Heart right ventricle (tissue), 16 donors: ENCODE measurements at regions not wholly inside any gene's neighbourhood (a gene's known extent, or its start where the extent isn't known, plus 50 kb on each side); places are given as distances from the start of the nearest gene placed in this dataset.

ENCODE experiments used
- ATAC-seq, 8 donors: fragments of 200-7000 bp; cut with Tn5 transposase; one replicate each; pipeline ENCODE4 v1.9.1; 2020; ENCODE audit warnings: mild to moderate bottlenecking in 8 of 8, moderate library complexity in 8 of 8, moderate number of reproducible peaks in 1 of 8
- DNase-seq, 2 donors: peaks; one replicate each; pipeline ENCODE4 v3.0.0-alpha.2; 2020
- H3K27ac ChIP-seq, 10 donors: fragments of 200-600 bp; sonication (generic) in 2 of 10; one replicate each; pipeline versions ENCODE4 v1.5.0 to v1.8.0; 2020 to 2022; ENCODE audit warnings: mild to moderate bottlenecking in 3 of 10
- H3K27me3 ChIP-seq, 7 donors: fragments of 200-600 bp; one replicate each; pipeline ENCODE4 v1.8.0; 2021 to 2022; ENCODE audit warnings: mild to moderate bottlenecking in 2 of 7
- H3K36me3 ChIP-seq, 9 donors: fragments of 200-600 bp; sonication (generic) in 1 of 9; one replicate each; pipeline versions ENCODE4 v1.5.0 to v1.8.0; 2020 to 2022; ENCODE audit warnings: mild to moderate bottlenecking in 2 of 9
- H3K4me1 ChIP-seq, 9 donors: fragments of 200-600 bp; sonication (generic) in 1 of 9; one replicate each; pipeline versions ENCODE4 v1.5.0 to v1.8.0; 2020 to 2022; ENCODE audit warnings: mild to moderate bottlenecking in 4 of 9
- H3K4me3 ChIP-seq, 10 donors: fragments of 200-600 bp; sonication (generic) in 2 of 10; one replicate each; pipeline versions ENCODE4 v1.5.0 to v1.8.0; 2020 to 2022; ENCODE audit warnings: mild to moderate bottlenecking in 7 of 10, moderate library complexity in 2 of 10
- H3K9me3 ChIP-seq, 11 donors: fragments of 200-600 bp in 10 of 11; sonication (generic) in 2 of 11; one replicate each; pipeline versions ENCODE4 v1.5.0 to v1.8.0; 2013 to 2022; ENCODE audit warnings: mild to moderate bottlenecking in 2 of 11, control low read depth in 1 of 11, moderate library complexity in 1 of 11
- CTCF ChIP-seq, 9 donors: fragments of 200-600 bp; sonication (generic) in 2 of 9; IDR thresholded peaks; one replicate each; pipeline versions ENCODE4 v1.5.0 to v1.8.0; 2021 to 2022; ENCODE audit warnings: antibody characterized with exemption in 9 of 9, mild to moderate bottlenecking in 5 of 9, moderate library complexity in 1 of 9
- WGBS, 2 donors: extraction: QIAGEN DNeasy Blood & Tissue Kit; methylation state at CpG; one replicate each; pipeline ENCODE4 v1.1.7; 2013; ENCODE audit warnings: inconsistent platforms in 1 of 2; 5-methylcytosine and 5-hydroxymethylcytosine counted together
- intact Hi-C, 10 donors: fragments of 100-400 bp; cut with DNase I; formaldehyde crosslinking; loops; one replicate each; pipeline versions ENCODE4 v1.11.1 to v1.14.2; 2022
- donor health status: Arrhythmogenic right ventricular cardiomyopathy.
- donor health status: ischemic (EF 13 %, LVEDD 7.1; RV severe dilation, severe dysfunction).
- donor health status: healthy with polysubstance abuse.
- donor health status: DM: no; HTN: yes; CAD: no.
- donor health status: DM: no; HTN: no; CAD: no.
- donor health status: ischemic (EF 25% LVEDD 6.9; RV normal size, moderate dysfunction).
- donor health status: ischemic (EF 25% LVEDD 5.7; RV mildly dilated, moderate dysfunction).
- donor health status: healthy.
- donor health status: DM: yes; HTN: yes; CAD: no.
- donor health status: Ischemic cardiomyopathy.
- donor health status: ischemic (EF 35%, LVEDD 5.7; RV mildly dilated, moderate dysfunction).
- donor health status: nonischemic (EF 11% LVEDD 7.7; RV severe dilation, severe dysfunction).
- donor health status: DM: yes; HTN: yes; CAD: no.
- donor health status: PGD.
- donor health status: ischemic (EF 29% LVEDD 5.4; RV normal size, mild dysfunction).
- donor health status: nonischemic (EF 23%, LVEDD 6.1; RV moderate dilation, normal function).

GRCh38 chr18:59083136-59083818 lies 56.4 kb upstream of the SEC11C start:
- Histone ChIP-seq H3K4me1 (no peaks in the 10 kb centered on the region), H3K27ac (no peak overlapping the region), H3K36me3 (no peaks in the 10 kb centered on the region), H3K4me3 (no peak overlapping the region), H3K27me3 (peaks cover 0 to 25% (median 10%) of the 10 kb centered on the region in 7 donors), H3K9me3 (no peaks in the 10 kb centered on the region)
- DNase-seq (no peak), ATAC-seq (no peak)
- no peak for TF ChIP-seq CTCF (IDR thresholded peaks at IDR 0.05)
- 63 to 69% methylated on average over 10 of the region's 10 CpGs for WGBS, 2 donors
- intact Hi-C loops = loop anchor here in 2 of 10 donors (5.0 to 10.0 kb wide), 2 partner anchors 312 to 319 kb away; no protein-coding TSS in a partner anchor

- no peak for TF ChIP-seq CTCF (IDR thresholded peaks at IDR 0.05)
- no peaks in the 10 kb centered on the region for H3K9me3 ChIP-seq
- no peaks in the 10 kb centered on the region for H3K4me1 ChIP-seq
- H3K36me3 ChIP-seq = no peaks in the 10 kb centered on the region
- H3K27me3 ChIP-seq = peaks cover 0 to 32% (median 10%) of the 10 kb centered on the region in 7 donors
- intact Hi-C loops = loop anchor here in 3 of 10 donors (5.0 to 10.0 kb wide), 2 partner anchors 310 to 317 kb away; no protein-coding TSS in a partner anchor
- H3K27ac ChIP-seq = no peak overlapping the region
- 87 to 89% methylated on average over 3 of the region's 3 CpGs for WGBS, 2 donors
- ATAC-seq = no peak
- H3K4me3 ChIP-seq = no peak overlapping the region
- no peak for DNase-seq
Measured at GRCh38 chr18:59085126-59085794, 54.4 kb upstream of the SEC11C start.

- 35 to 47% methylated on average over 1 of the region's 1 CpG for WGBS, 2 donors
- no peaks in the 10 kb centered on the region for H3K4me1 ChIP-seq
- no peak for ATAC-seq
Measured at GRCh38 chr18:59085797-59086196, 53.9 kb upstream of the SEC11C start.

More at GRCh38 chr18:59085797-59086196, 53.9 kb upstream of the SEC11C start:
- no peak for TF ChIP-seq CTCF (IDR thresholded peaks at IDR 0.05)
- Histone ChIP-seq H3K36me3 (no peaks in the 10 kb centered on the region), H3K9me3 (no peaks in the 10 kb centered on the region), H3K27me3 (peaks cover 0 to 32% (median 10%) of the 10 kb centered on the region in 7 donors), H3K4me3 (no peak overlapping the region), H3K27ac (no peak overlapping the region)
- DNase-seq = no peak
- intact Hi-C loops = loop anchor here in 3 of 10 donors (5.0 to 10.0 kb wide), 2 partner anchors 309 to 317 kb away; no protein-coding TSS in a partner anchor
